ENCODE measurements at regions not wholly inside any gene's neighbourhood (a gene's known extent, or its start where the extent isn't known, plus 50 kb on each side); places are given as distances from the start of the nearest gene placed in this dataset.
A peak's percentile ranks its signal among the peaks of the same experiment; 100 is the strongest.

- no peaks in the 10 kb centered on the region for H3K27me3 ChIP-seq (ENCODE audit: insufficient read depth, low read depth, severe bottlenecking)
- no peaks in the 10 kb centered on the region for H3K36me3 ChIP-seq
- H3K27ac ChIP-seq: no peak overlapping the region
- TF ChIP-seq CTCF (IDR thresholded peaks at IDR 0.05; ENCODE audit: low read depth, low read length): no peak
- no peaks in the 10 kb centered on the region for H3K9me3 ChIP-seq (ENCODE audit: severe bottlenecking)
- no peak for DNase-seq
- H3K4me3 ChIP-seq (ENCODE audit: low read depth, low read length): no peak overlapping the region
Measured at GRCh38 chr1:29669158-29669871, 433.0 kb downstream of the PTPRU start.

- no peak overlapping the region for H3K4me3 ChIP-seq (ENCODE audit: low read depth, low read length)
- H3K27ac ChIP-seq: no peak overlapping the region
- no peaks in the 10 kb centered on the region for H3K9me3 ChIP-seq (ENCODE audit: severe bottlenecking)
- no peaks in the 10 kb centered on the region for H3K36me3 ChIP-seq
- TF ChIP-seq CTCF (IDR thresholded peaks at IDR 0.05; ENCODE audit: low read depth, low read length): no peak
- no peaks in the 10 kb centered on the region for H3K27me3 ChIP-seq (ENCODE audit: insufficient read depth, low read depth, severe bottlenecking)
- no peak for DNase-seq
Measured at GRCh38 chr1:29668551-29669157, 432.3 kb downstream of the PTPRU start.

GRCh38 chr1:29667951-29668350, 431.6 kb downstream of the PTPRU start:
- Histone ChIP-seq H3K27ac (no peak overlapping the region), H3K36me3 (no peaks in the 10 kb centered on the region), H3K4me3 (ENCODE audit: low read depth, low read length) (no peak overlapping the region), H3K9me3 (ENCODE audit: severe bottlenecking) (no peaks in the 10 kb centered on the region), H3K27me3 (ENCODE audit: insufficient read depth, low read depth, severe bottlenecking) (no peaks in the 10 kb centered on the region)
- DNase-seq: no peak
- no peak for TF ChIP-seq CTCF (IDR thresholded peaks at IDR 0.05; ENCODE audit: low read depth, low read length)

GRCh38 chr1:29664711-29665110, 428.4 kb downstream of the PTPRU start:
- TF ChIP-seq CTCF (IDR thresholded peaks at IDR 0.05; ENCODE audit: low read depth, low read length): no peak
- H3K4me3 ChIP-seq (ENCODE audit: low read depth, low read length): no peak overlapping the region
- H3K27ac ChIP-seq: peak overlapping the region; percentile 3
- H3K36me3 ChIP-seq: no peaks in the 10 kb centered on the region
- peaks cover 11% of the 10 kb centered on the region for H3K9me3 ChIP-seq (ENCODE audit: severe bottlenecking)
- no peaks in the 10 kb centered on the region for H3K27me3 ChIP-seq (ENCODE audit: insufficient read depth, low read depth, severe bottlenecking)
- DNase-seq: no peak

- no peak overlapping the region for H3K4me3 ChIP-seq (ENCODE audit: low read depth, low read length)
- peaks cover 14% of the 10 kb centered on the region for H3K9me3 ChIP-seq (ENCODE audit: severe bottlenecking)
- DNase-seq: no peak
- H3K27ac ChIP-seq: no peak overlapping the region
- H3K36me3 ChIP-seq: no peaks in the 10 kb centered on the region
- TF ChIP-seq CTCF (IDR thresholded peaks at IDR 0.05; ENCODE audit: low read depth, low read length): no peak
- no peaks in the 10 kb centered on the region for H3K27me3 ChIP-seq (ENCODE audit: insufficient read depth, low read depth, severe bottlenecking)
Measured at GRCh38 chr1:29658688-29659087, 422.4 kb downstream of the PTPRU start.
